Midbrain (tissue), 1 donor: ENCODE measurements at regions not wholly inside any gene's neighbourhood (a gene's known extent, or its start where the extent isn't known, plus 50 kb on each side); places are given as distances from the start of the nearest gene placed in this dataset.
"Not testable (repeated sequence)": the region's sequence is repeated elsewhere in the genome, so short reads cannot be mapped to it uniquely, and the experiment has no call there.

Source experiments
- DNase-seq: peaks from one replicate; lab custom pipeline; 2025; lab: John Stamatoyannopoulos, UW

- no peak for DNase-seq
Observed at GRCh38 chr2:75326645-75327044, 127.3 kb upstream of the TACR1 start.

GRCh38 chr2:75325594-75325993, 126.3 kb upstream of the TACR1 start:
- no peak for DNase-seq

- no peak for DNase-seq
Observed at GRCh38 chr2:75324861-75325284, 125.6 kb upstream of the TACR1 start.

- no peak for DNase-seq
Observed at GRCh38 chr2:75324141-75324540, 124.8 kb upstream of the TACR1 start.

- no peak for DNase-seq
Observed at GRCh38 chr2:75321599-75321922, 122.2 kb upstream of the TACR1 start.

GRCh38 chr2:75320898-75321598, 121.7 kb upstream of the TACR1 start:
- no peak for DNase-seq

- no peak for DNase-seq
Observed at GRCh38 chr2:75319951-75320350, 120.6 kb upstream of the TACR1 start.

- DNase-seq, result no peak
Observed at GRCh38 chr2:75317802-75318201, 118.5 kb upstream of the TACR1 start.

GRCh38 chr2:75317316-75317715, 118.0 kb upstream of the TACR1 start:
- DNase-seq, result no peak

- DNase-seq, result no peak
Observed at GRCh38 chr2:75315436-75315835, 116.1 kb upstream of the TACR1 start.

- no peak for DNase-seq
Observed at GRCh38 chr2:75311993-75312392, 112.7 kb upstream of the TACR1 start.

- DNase-seq, result no peak
Observed at GRCh38 chr2:75311521-75311920, 112.2 kb upstream of the TACR1 start.

- DNase-seq, result no peak
Observed at GRCh38 chr2:75310876-75311275, 111.6 kb upstream of the TACR1 start.

GRCh38 chr2:75309596-75310463, 110.5 kb upstream of the TACR1 start:
- no peak for DNase-seq

- DNase-seq, result no peak
Observed at GRCh38 chr2:75303227-75303626, 103.9 kb upstream of the TACR1 start.

GRCh38 chr2:75294362-75294761, 95.0 kb upstream of the TACR1 start:
- no peak for DNase-seq

GRCh38 chr2:75292826-75293225, 93.5 kb upstream of the TACR1 start:
- DNase-seq, result no peak

- no peak for DNase-seq
Observed at GRCh38 chr2:75290600-75291150, 91.4 kb upstream of the TACR1 start.

GRCh38 chr2:75289771-75290170, 90.5 kb upstream of the TACR1 start:
- DNase-seq, result no peak

- DNase-seq, result not testable (repeated sequence)
Observed at GRCh38 chr2:75289178-75289577, 89.9 kb upstream of the TACR1 start.

- DNase-seq, result no peak
Observed at GRCh38 chr2:75288760-75289159, 89.4 kb upstream of the TACR1 start.

GRCh38 chr2:75287624-75288316, 88.5 kb upstream of the TACR1 start:
- DNase-seq, result no peak

GRCh38 chr2:75284345-75284744, 85.0 kb upstream of the TACR1 start:
- no peak for DNase-seq
